ENCODE measurements at regions not wholly inside any gene's neighbourhood (a gene's known extent, or its start where the extent isn't known, plus 50 kb on each side); places are given as distances from the start of the nearest gene placed in this dataset.
"Not testable (repeated sequence)": the region's sequence is repeated elsewhere in the genome, so short reads cannot be mapped to it uniquely, and the experiment has no call there.

DNA sequence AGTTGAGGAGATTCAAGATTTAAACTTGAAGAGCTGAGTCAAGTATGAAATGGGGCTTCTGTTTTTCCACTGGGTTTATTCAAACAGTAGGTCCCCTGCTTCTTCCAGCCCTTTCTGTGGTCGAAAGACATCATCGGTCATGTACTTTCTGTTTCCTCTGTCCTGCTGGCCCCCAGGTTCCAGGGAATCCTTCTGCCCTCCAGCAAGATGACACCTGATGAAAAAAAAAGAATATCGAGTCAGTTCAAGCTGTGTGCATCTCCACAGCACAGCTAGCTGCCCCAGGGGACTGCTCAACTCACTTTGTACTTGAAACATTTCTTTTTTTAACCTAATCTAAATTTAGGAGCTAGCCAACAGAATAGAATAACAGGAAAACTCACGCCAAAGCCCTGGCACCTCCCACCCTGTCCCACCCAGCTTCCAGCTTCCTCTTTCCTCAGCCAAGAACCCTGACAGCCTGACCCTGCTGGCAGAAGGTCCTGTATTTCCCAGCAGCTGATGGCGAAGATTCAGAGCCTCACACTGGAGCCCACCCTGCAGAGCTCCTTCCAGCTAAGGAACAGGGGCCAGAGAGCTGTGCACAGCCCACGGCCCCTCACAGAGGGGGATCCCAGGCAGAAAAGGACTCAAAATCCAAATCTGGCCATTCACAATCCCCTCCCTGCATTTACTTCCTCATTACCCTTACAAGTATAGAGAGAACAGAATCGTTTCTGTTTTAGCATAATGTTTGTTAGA, 176.5 kb downstream of the PSMG1 start:
- no peaks in the 10 kb centered on the region for H3K36me3 ChIP-seq (ENCODE audit: control insufficient read depth, insufficient read depth, low read length)
- H3K4me3 ChIP-seq (ENCODE audit: low read length) = no peak overlapping the region
- peak overlapping the region; percentile 5 for H3K27ac ChIP-seq (ENCODE audit: low read depth, low read length)
- H3K4me1 ChIP-seq (ENCODE audit: control insufficient read depth, insufficient read depth, low read length) = peaks cover 10% of the 10 kb centered on the region
- H3K27me3 ChIP-seq (ENCODE audit: control insufficient read depth, insufficient read depth, low read length) = no peaks in the 10 kb centered on the region
- no peak overlapping the region for H3K9ac ChIP-seq (ENCODE audit: low read length)

DNA sequence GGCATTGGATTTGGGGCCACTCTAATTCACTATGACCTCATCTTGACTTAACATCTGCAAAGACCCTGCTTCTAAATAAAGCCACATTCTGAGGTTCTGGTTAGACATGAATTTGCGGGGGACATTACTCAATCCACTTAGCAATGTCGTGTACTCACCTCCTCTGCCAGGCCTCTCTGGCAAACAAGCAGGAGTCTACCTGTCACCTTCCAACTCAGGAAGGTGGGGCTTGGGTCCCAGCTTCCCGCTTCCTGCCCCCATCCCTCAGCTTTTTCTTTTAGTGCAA, 177.8 kb downstream of the PSMG1 start:
- no peaks in the 10 kb centered on the region for H3K36me3 ChIP-seq (ENCODE audit: control insufficient read depth, insufficient read depth, low read length)
- H3K9ac ChIP-seq (ENCODE audit: low read length) = no peak overlapping the region
- peaks cover 10% of the 10 kb centered on the region for H3K4me1 ChIP-seq (ENCODE audit: control insufficient read depth, insufficient read depth, low read length)
- no peaks in the 10 kb centered on the region for H3K27me3 ChIP-seq (ENCODE audit: control insufficient read depth, insufficient read depth, low read length)
- H3K27ac ChIP-seq (ENCODE audit: low read depth, low read length) = no peak overlapping the region
- no peak overlapping the region for H3K4me3 ChIP-seq (ENCODE audit: low read length)

DNA sequence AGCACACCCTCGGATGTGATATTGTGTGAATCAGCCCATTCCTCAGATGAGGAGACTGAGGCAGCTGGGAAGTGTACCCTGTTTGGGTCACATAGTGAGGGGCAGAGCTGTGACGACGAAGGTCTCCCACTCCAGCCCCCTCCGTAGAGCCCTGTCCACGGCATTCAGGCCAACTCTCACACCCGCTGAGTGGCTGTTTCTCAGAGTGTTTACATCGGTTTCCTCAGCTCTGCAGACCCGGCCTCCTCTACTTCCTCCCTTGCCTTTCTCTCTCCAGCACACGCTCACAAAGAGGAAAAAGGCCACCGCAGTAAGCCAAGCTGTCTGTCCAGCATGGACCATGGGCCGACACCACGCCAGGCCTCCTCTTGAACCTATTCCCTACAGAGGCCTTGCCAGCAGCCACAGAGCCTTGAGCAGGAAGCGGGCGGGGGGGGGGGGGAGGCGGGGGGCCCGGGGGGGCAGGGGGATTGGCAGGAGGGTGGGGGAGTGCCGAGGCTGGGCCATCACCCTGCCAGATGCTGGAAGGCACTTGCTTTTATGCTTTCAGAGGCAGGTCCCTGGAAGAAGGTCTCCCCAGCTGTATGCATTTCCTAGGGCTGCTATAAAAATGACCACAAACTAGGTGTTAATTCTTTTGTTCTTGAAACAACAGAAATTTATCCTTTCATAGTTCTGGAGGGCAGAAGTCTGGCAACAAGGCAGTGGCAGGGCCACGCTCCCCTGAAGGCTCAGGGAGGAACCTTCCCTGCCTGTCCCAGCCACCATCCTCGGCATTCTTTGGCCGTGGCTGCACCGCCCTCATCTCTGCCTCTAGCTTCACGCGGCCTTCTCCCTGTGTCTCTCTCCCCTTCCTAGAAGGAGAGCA, 178.4 kb downstream of the PSMG1 start:
- Histone ChIP-seq H3K4me3 (ENCODE audit: low read length) (no peak overlapping the region), H3K27ac (ENCODE audit: low read depth, low read length) (peak overlapping the region; percentile 48), H3K27me3 (ENCODE audit: control insufficient read depth, insufficient read depth, low read length) (no peaks in the 10 kb centered on the region), H3K9ac (ENCODE audit: low read length) (no peak overlapping the region), H3K36me3 (ENCODE audit: control insufficient read depth, insufficient read depth, low read length) (no peaks in the 10 kb centered on the region), H3K4me1 (ENCODE audit: control insufficient read depth, insufficient read depth, low read length) (peaks cover 10% of the 10 kb centered on the region)

DNA sequence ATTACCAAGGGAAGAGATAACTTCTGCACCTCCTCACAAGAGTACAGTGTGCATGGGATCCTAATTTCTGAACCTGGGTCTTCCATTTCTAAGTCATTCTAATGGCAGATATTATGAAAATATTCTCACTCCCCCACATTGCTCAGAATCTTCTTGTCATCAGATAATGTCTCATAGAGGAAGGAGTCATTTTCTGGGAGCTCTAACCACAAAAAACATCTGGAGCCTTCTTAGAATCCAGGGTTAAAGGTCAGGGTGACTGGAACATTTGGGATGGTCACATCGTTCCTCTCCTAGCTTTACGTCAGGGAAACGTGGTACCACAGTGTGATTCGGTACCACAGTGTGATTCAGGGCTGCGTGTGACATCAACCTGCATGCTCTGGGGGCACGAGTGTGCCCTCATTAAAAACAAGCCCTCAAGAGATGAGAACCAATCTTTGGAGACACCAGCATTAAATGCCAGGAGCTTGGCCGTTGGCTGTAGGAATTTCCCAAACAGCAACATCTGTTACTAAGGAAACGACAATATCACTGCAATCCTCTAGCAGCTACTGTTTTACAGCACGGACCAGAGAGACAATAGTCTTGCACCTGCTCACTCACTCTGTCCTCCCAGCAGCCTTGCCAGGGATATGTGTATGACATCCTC, 179.1 kb downstream of the PSMG1 start:
- Histone ChIP-seq H3K27ac (ENCODE audit: low read depth, low read length) (peak overlapping the region; percentile 48), H3K9ac (ENCODE audit: low read length) (no peak overlapping the region), H3K4me3 (ENCODE audit: low read length) (no peak overlapping the region), H3K4me1 (ENCODE audit: control insufficient read depth, insufficient read depth, low read length) (peaks cover 10% of the 10 kb centered on the region), H3K36me3 (ENCODE audit: control insufficient read depth, insufficient read depth, low read length) (no peaks in the 10 kb centered on the region), H3K27me3 (ENCODE audit: control insufficient read depth, insufficient read depth, low read length) (no peaks in the 10 kb centered on the region)

GRCh38 chr21:39001341-39001740, 181.9 kb downstream of the PSMG1 start:
- H3K9ac ChIP-seq (ENCODE audit: low read length) = no peak overlapping the region
- no peaks in the 10 kb centered on the region for H3K36me3 ChIP-seq (ENCODE audit: control insufficient read depth, insufficient read depth, low read length)
- H3K4me3 ChIP-seq (ENCODE audit: low read length) = no peak overlapping the region
- no peak overlapping the region for H3K27ac ChIP-seq (ENCODE audit: low read depth, low read length)
- no peaks in the 10 kb centered on the region for H3K27me3 ChIP-seq (ENCODE audit: control insufficient read depth, insufficient read depth, low read length)
- peaks cover 10% of the 10 kb centered on the region for H3K4me1 ChIP-seq (ENCODE audit: control insufficient read depth, insufficient read depth, low read length)

DNA sequence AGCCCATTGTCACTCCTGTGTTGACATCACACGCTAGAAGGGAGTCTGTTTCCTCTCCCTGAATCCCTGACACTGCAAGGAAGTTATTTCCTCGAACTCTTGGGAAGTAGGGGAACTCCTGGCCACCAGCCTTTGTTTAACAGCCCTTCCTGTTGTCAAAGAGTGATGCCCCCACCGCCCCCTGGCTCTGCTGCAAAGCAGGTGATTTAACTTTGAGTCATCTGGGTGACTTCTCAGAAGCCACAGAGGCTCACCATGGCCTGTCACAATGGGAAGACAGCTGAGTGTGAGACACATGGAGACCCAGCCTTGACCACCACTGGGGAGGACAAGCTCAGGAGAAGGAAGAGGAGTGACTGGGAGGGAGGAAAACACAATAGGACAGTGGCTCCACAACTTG, 182.8 kb downstream of the PSMG1 start:
- H3K4me3 ChIP-seq (ENCODE audit: low read length) = no peak overlapping the region
- peaks cover 10% of the 10 kb centered on the region for H3K4me1 ChIP-seq (ENCODE audit: control insufficient read depth, insufficient read depth, low read length)
- H3K9ac ChIP-seq (ENCODE audit: low read length) = no peak overlapping the region
- no peaks in the 10 kb centered on the region for H3K36me3 ChIP-seq (ENCODE audit: control insufficient read depth, insufficient read depth, low read length)
- H3K27me3 ChIP-seq (ENCODE audit: control insufficient read depth, insufficient read depth, low read length) = no peaks in the 10 kb centered on the region
- no peak overlapping the region for H3K27ac ChIP-seq (ENCODE audit: low read depth, low read length)

- H3K27me3 ChIP-seq (ENCODE audit: control insufficient read depth, insufficient read depth, low read length) = no peaks in the 10 kb centered on the region
- no peak overlapping the region for H3K4me3 ChIP-seq (ENCODE audit: low read length)
- no peaks in the 10 kb centered on the region for H3K36me3 ChIP-seq (ENCODE audit: control insufficient read depth, insufficient read depth, low read length)
- peaks cover under 1% of the 10 kb centered on the region for H3K4me1 ChIP-seq (ENCODE audit: control insufficient read depth, insufficient read depth, low read length)
- no peak overlapping the region for H3K9ac ChIP-seq (ENCODE audit: low read length)
- H3K27ac ChIP-seq (ENCODE audit: low read depth, low read length) = no peak overlapping the region
These were observed 184.1 kb downstream of the PSMG1 start for GRCh38 chr21:38999161-38999560.

- not testable (repeated sequence) for H3K4me3 ChIP-seq (ENCODE audit: low read length); H3K27ac ChIP-seq (ENCODE audit: low read depth, low read length); H3K27me3 ChIP-seq (ENCODE audit: control insufficient read depth, insufficient read depth, low read length); H3K9ac ChIP-seq (ENCODE audit: low read length); H3K36me3 ChIP-seq (ENCODE audit: control insufficient read depth, insufficient read depth, low read length); H3K4me1 ChIP-seq (ENCODE audit: control insufficient read depth, insufficient read depth, low read length)
These were observed 185.0 kb downstream of the PSMG1 start for GRCh38 chr21:38998281-38998680.

GRCh38 chr21:38997843-38998175, 185.4 kb downstream of the PSMG1 start:
- H3K27me3 ChIP-seq (ENCODE audit: control insufficient read depth, insufficient read depth, low read length); H3K27ac ChIP-seq (ENCODE audit: low read depth, low read length); H3K4me1 ChIP-seq (ENCODE audit: control insufficient read depth, insufficient read depth, low read length): not testable (repeated sequence)

GRCh38 chr21:38997051-38997842, 186.0 kb downstream of the PSMG1 start:
- H3K4me3 ChIP-seq (ENCODE audit: low read length) = no peak overlapping the region
- H3K4me1 ChIP-seq (ENCODE audit: control insufficient read depth, insufficient read depth, low read length) = peaks cover 6% of the 10 kb centered on the region
- H3K27ac ChIP-seq (ENCODE audit: low read depth, low read length) = no peak overlapping the region
- no peaks in the 10 kb centered on the region for H3K27me3 ChIP-seq (ENCODE audit: control insufficient read depth, insufficient read depth, low read length)
- no peak overlapping the region for H3K9ac ChIP-seq (ENCODE audit: low read length)
- no peaks in the 10 kb centered on the region for H3K36me3 ChIP-seq (ENCODE audit: control insufficient read depth, insufficient read depth, low read length)

More at GRCh38 chr21:38997843-38998175, 185.4 kb downstream of the PSMG1 start:
- not testable (repeated sequence) for H3K9ac ChIP-seq (ENCODE audit: low read length); H3K36me3 ChIP-seq (ENCODE audit: control insufficient read depth, insufficient read depth, low read length); H3K4me3 ChIP-seq (ENCODE audit: low read length)

- Histone ChIP-seq H3K36me3 (ENCODE audit: control insufficient read depth, insufficient read depth, low read length) (no peaks in the 10 kb centered on the region), H3K4me1 (ENCODE audit: control insufficient read depth, insufficient read depth, low read length) (peaks cover 6% of the 10 kb centered on the region), H3K27me3 (ENCODE audit: control insufficient read depth, insufficient read depth, low read length) (no peaks in the 10 kb centered on the region), H3K9ac (ENCODE audit: low read length) (no peak overlapping the region), H3K4me3 (ENCODE audit: low read length) (no peak overlapping the region), H3K27ac (ENCODE audit: low read depth, low read length) (no peak overlapping the region)
These were observed 186.9 kb downstream of the PSMG1 start for GRCh38 chr21:38996355-38996754.

- no peak overlapping the region for H3K4me3 ChIP-seq (ENCODE audit: low read length)
- H3K9ac ChIP-seq (ENCODE audit: low read length) = no peak overlapping the region
- no peak overlapping the region for H3K27ac ChIP-seq (ENCODE audit: low read depth, low read length)
- H3K4me1 ChIP-seq (ENCODE audit: control insufficient read depth, insufficient read depth, low read length) = peaks cover 8% of the 10 kb centered on the region
- H3K36me3 ChIP-seq (ENCODE audit: control insufficient read depth, insufficient read depth, low read length) = no peaks in the 10 kb centered on the region
- no peaks in the 10 kb centered on the region for H3K27me3 ChIP-seq (ENCODE audit: control insufficient read depth, insufficient read depth, low read length)
These were observed 187.5 kb downstream of the PSMG1 start for GRCh38 chr21:38995731-38996130.

Measured in rectal smooth muscle tissue (tissue), 1 donor.